ENCODE measurements at regions not wholly inside any gene's neighbourhood (a gene's known extent, or its start where the extent isn't known, plus 50 kb on each side); places are given as distances from the start of the nearest gene placed in this dataset.
"Not testable (repeated sequence)": the region's sequence is repeated elsewhere in the genome, so short reads cannot be mapped to it uniquely, and the experiment has no call there.

DNA sequence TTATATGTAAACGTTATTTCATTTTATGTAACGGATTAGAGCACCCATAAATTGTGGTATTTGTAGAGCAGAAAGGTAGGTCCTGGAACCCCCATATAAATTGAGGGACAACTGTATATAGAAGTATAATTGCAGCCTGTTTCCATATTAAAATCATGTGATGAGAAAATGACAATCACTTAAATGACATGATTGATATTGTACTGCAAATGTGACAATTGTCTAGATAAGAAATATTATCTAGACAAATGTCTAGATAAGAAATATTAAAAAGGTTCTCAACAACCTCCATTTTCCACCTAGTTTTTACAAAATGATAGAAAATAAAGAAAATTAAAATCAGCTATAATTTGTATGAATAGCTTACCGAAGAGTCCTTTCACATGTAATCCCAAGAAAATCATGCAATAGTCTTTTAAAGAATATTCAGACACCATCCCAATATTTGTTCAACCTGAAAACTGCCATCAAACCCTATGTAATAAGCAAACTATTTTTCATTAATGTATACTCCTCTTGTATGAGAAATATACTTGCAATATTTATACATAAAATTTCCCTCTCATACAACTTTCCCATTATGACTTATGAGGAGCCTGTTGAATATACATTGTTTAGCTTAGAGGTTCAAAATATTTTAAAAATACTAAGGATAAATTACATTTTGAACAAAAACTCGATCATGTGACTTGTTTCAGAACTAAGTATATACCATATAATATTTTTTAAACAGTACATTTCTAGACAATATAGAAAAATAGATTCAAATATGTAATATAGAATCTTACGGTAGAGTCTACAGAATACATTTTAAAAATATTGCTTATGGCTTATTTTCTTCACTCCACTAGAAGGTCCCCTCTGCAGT, 153.2 kb downstream of the CRPPA start:
- Histone ChIP-seq H3K27me3 (ENCODE audit: low read depth) (no peaks in the 10 kb centered on the region), H3K27ac (replicated peaks) (no peak overlapping the region), H3K4me3 (no peak overlapping the region), H3K36me3 (no peaks in the 10 kb centered on the region), H3K9me3 (replicated peaks) (no peaks in the 10 kb centered on the region), H3K4me1 (peaks cover 14% of the 10 kb centered on the region)
- TF ChIP-seq, protein P1, sequence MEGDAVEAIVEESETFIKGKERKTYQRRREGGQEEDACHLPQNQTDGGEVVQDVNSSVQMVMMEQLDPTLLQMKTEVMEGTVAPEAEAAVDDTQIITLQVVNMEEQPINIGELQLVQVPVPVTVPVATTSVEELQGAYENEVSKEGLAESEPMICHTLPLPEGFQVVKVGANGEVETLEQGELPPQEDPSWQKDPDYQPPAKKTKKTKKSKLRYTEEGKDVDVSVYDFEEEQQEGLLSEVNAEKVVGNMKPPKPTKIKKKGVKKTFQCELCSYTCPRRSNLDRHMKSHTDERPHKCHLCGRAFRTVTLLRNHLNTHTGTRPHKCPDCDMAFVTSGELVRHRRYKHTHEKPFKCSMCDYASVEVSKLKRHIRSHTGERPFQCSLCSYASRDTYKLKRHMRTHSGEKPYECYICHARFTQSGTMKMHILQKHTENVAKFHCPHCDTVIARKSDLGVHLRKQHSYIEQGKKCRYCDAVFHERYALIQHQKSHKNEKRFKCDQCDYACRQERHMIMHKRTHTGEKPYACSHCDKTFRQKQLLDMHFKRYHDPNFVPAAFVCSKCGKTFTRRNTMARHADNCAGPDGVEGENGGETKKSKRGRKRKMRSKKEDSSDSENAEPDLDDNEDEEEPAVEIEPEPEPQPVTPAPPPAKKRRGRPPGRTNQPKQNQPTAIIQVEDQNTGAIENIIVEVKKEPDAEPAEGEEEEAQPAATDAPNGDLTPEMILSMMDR (IDR thresholded peaks at IDR 0.05; ENCODE audit: borderline replicate concordance), result no peak
- DNase-seq, result no peak
- intact Hi-C loops (cut with micrococcal nuclease), result no loop called here

DNA sequence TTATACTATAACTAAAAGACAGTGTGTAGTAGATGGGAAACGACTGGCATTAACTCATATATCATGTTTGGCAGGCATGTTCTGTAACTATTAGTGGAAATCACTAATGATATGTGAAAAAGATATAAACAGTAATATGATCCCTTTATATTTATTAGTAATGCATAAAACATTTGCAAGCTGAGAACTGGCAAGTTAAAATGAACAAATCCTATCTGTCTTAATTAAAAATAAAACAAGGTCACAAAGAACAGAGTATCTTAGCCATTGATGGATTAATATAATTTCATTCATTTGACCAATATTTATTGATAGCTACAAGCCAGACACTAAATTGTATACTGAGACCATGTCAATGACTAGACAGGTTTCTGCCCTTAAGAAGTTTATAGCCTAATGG, 154.5 kb downstream of the CRPPA start:
- TF ChIP-seq, protein P1 (IDR thresholded peaks at IDR 0.05; ENCODE audit: borderline replicate concordance), result no peak
- H3K27me3 ChIP-seq (ENCODE audit: low read depth), result no peaks in the 10 kb centered on the region
- no peaks in the 10 kb centered on the region for H3K9me3 ChIP-seq (replicated peaks)
- no peak overlapping the region for H3K27ac ChIP-seq (replicated peaks)
- peaks cover 9% of the 10 kb centered on the region for H3K4me1 ChIP-seq
- H3K4me3 ChIP-seq, result no peak overlapping the region
- DNase-seq, result no peak
- no peaks in the 10 kb centered on the region for H3K36me3 ChIP-seq
- intact Hi-C loops (cut with micrococcal nuclease), result no loop called here

DNA sequence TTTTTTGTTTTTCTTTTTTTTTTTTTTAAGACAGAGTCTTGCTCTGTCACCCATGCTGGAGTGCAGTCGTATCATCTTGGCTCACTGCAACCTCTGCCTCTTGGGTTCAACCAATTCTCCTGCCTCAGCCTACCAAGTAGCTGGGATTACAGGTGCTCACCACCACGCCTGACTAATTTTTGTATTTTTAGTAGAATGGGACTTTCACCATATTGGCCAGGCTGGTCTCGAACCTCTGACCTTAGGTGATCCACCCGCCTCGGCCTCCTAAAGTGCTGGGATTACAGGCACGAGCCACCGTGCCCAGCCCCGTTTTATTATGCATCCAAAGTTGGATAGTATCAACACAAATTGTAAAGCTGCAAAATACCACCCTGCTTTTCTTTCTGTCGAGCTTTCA, 154.9 kb downstream of the CRPPA start:
- H3K27ac ChIP-seq (replicated peaks); H3K4me1 ChIP-seq; H3K9me3 ChIP-seq (replicated peaks); H3K4me3 ChIP-seq; H3K27me3 ChIP-seq (ENCODE audit: low read depth); intact Hi-C loops (cut with micrococcal nuclease); H3K36me3 ChIP-seq; DNase-seq: not testable (repeated sequence)

DNA sequence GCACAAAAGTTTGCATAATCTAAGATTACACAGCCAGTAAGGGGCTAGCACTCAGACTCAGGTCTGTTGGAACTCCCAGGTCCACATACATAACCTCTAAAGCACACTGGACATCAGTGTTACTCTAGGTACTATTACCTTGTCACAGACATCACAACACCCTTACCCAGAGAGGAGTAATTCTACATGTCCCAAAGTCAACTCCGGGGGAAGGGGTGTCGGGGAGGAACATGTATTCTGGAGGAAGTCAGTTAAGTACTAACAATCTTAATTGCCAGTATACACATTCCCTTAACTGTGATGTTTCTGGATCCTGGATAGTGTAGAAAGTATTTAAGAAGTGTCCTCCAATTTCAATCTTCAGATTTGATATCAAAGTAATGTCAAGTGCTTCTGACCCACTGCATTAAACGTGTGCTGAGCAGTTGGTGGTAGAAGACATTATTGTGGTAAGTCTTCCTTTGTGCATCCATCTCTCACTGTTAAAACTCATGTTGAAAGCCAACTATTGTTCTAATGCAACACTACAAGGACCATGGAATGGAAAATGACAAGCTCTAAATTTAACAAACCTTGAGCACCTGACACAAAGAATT, 155.4 kb downstream of the CRPPA start:
- Histone ChIP-seq H3K4me3 (no peak overlapping the region), H3K4me1 (peaks cover 6% of the 10 kb centered on the region), H3K36me3 (no peaks in the 10 kb centered on the region), H3K27ac (replicated peaks) (no peak overlapping the region), H3K9me3 (replicated peaks) (no peaks in the 10 kb centered on the region), H3K27me3 (ENCODE audit: low read depth) (no peaks in the 10 kb centered on the region)
- TF ChIP-seq, protein P1 (IDR thresholded peaks at IDR 0.05; ENCODE audit: borderline replicate concordance), result no peak
- no peak for DNase-seq
- intact Hi-C loops (cut with micrococcal nuclease), result no loop called here

DNA sequence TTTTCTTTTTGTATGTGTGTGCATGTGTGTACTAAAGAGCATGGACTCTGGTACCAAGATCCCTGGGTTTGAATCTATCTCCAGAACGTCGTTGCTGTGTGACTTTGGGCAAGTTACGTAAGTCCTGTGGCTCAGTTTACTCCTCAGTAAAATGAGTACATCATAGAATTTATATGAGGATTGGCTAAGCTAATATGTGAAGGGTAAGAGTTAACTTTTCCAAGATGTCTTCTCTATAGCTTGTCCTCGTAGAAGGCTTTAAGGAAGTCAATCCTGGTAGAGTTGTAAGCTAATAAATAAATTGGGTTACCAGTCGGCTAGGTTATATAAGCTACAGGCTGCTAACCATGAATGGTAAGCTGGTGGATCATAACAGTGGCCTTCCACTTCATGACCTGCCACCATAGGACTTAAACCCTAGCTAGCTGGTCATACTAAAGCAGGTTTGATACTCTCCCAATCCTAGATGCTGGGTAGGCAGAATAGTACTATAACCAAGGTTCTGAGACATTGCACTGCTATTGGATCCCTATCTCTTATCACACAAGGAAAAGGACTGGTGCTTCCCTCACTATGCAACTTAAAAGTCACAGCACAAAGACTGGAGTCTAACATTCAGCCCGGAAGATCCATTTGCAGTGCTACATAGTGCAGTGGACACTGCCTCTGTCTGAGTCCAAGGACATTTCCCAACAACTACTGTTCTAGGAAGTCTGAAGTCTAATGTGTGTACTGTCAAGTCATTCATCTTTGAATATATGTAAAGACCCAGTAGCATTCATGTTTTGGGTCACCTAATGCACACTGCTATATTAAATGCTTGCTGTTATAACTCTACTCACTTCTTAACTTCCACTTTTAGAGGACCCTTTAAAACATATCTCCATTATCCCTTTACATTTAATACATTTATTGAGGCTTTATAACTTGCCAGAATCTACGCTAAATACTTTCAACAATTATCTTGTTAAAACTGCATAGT, 156.2 kb downstream of the CRPPA start:
- intact Hi-C loops (cut with micrococcal nuclease), result no loop called here
- DNase-seq, result no peak
- TF ChIP-seq, protein P1 (IDR thresholded peaks at IDR 0.05; ENCODE audit: borderline replicate concordance), result no peak
- Histone ChIP-seq H3K4me3 (no peak overlapping the region), H3K4me1 (peaks cover 6% of the 10 kb centered on the region), H3K27me3 (ENCODE audit: low read depth) (no peaks in the 10 kb centered on the region), H3K9me3 (replicated peaks) (no peaks in the 10 kb centered on the region), H3K36me3 (no peaks in the 10 kb centered on the region), H3K27ac (replicated peaks) (no peak overlapping the region)
